Lower lobe of right lung (tissue), 2 donors: ENCODE measurements at regions not wholly inside any gene's neighbourhood (a gene's known extent, or its start where the extent isn't known, plus 50 kb on each side); places are given as distances from the start of the nearest gene placed in this dataset.

Experiments
- ATAC-seq, 2 donors: fragments of 200-7000 bp; cut with Tn5 transposase; one replicate each; pipeline ENCODE4 v1.9.1; 2020 to 2022; ENCODE audit warnings: mild to moderate bottlenecking in 2 of 2, moderate library complexity in 2 of 2
- DNase-seq: peaks from one replicate; pipeline ENCODE4 v3.0.0-alpha.2; 2020
- H3K27ac ChIP-seq: fragments of 200-600 bp; one replicate; pipeline ENCODE4 v1.8.0; 2022
- H3K27me3 ChIP-seq: fragments of 200-600 bp; one replicate; pipeline ENCODE4 v1.8.0; 2022; ENCODE audit warnings: low read depth
- H3K36me3 ChIP-seq: fragments of 200-600 bp; one replicate; pipeline ENCODE4 v1.8.0; 2022; ENCODE audit warnings: mild to moderate bottlenecking
- H3K4me1 ChIP-seq: fragments of 200-600 bp; one replicate; pipeline ENCODE4 v1.8.0; 2022
- H3K4me3 ChIP-seq: fragments of 200-600 bp; one replicate; pipeline ENCODE4 v1.8.0; 2022; ENCODE audit warnings: mild to moderate bottlenecking
- H3K9me3 ChIP-seq: fragments of 200-600 bp; one replicate; pipeline ENCODE4 v1.8.0; 2022
- CTCF ChIP-seq: fragments of 200-600 bp; IDR thresholded peaks from one replicate; pipeline ENCODE4 v1.8.0; 2022; ENCODE audit warnings: antibody characterized with exemption, mild to moderate bottlenecking
- intact Hi-C: fragments of 100-400 bp; cut with DNase I; formaldehyde crosslinking; loops from one replicate; pipeline ENCODE4 v1.11.0; 2022
- donor health status: DM: no; HTN: yes; CAD: no; lungs with severe emphysema.

DNA sequence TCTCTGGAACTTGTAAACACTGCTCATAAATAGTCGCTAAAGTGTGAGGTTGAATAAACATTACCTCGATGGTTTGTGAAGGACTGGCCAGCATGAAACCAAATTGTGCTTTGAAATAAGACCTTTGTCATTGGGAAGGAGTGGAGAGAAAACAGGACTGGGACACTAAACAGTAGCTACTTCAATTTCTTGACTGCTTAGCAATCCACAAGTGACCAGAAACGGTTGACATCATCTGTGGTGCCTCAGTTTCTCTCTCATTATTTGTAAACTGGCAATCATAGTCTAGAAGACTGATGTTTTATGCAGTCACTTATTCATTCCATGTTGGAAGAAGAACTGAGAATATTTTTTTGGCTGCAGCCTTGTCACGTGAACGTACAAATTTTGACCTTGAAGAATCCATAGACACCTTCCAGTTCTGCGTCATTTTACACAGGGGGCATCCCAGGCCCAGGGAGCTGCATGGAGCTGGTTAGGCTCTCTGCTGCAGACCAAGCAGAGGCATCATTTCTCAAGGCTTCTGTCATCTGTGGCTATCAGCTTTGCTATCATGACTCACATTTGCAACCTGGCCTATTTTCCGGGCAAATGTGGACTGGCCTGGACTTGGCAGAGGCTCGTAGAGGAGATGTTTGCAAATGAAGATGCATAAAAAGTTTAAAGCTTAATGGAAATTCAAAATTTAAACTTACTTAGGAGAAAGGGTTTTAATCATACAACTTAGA is 391.8 kb downstream of the FGF9 start:
- ATAC-seq = no peak
- intact Hi-C loops = no loop called here
- Histone ChIP-seq H3K4me1 (peaks cover 5% of the 10 kb centered on the region), H3K27me3 (no peaks in the 10 kb centered on the region), H3K9me3 (no peaks in the 10 kb centered on the region), H3K27ac (peak overlapping the region; percentile 64), H3K36me3 (no peaks in the 10 kb centered on the region), H3K4me3 (no peak overlapping the region)
- no peak for TF ChIP-seq CTCF
- no peak for DNase-seq

GRCh38 chr13:22063416-22064124 is 392.7 kb downstream of the FGF9 start:
- no peaks in the 10 kb centered on the region for H3K27me3 ChIP-seq
- H3K27ac ChIP-seq = no peak overlapping the region
- no peaks in the 10 kb centered on the region for H3K9me3 ChIP-seq
- no peak overlapping the region for H3K4me3 ChIP-seq
- ATAC-seq (no peak), DNase-seq (no peak)
- no peaks in the 10 kb centered on the region for H3K36me3 ChIP-seq
- no peak for TF ChIP-seq CTCF
- H3K4me1 ChIP-seq = peaks cover 5% of the 10 kb centered on the region
- intact Hi-C loops = no loop called here

- DNase-seq (no peak), ATAC-seq (no peak)
- H3K4me1 ChIP-seq = peaks cover 5% of the 10 kb centered on the region
- H3K9me3 ChIP-seq = no peaks in the 10 kb centered on the region
- H3K36me3 ChIP-seq = no peaks in the 10 kb centered on the region
- TF ChIP-seq CTCF = no peak
- intact Hi-C loops = no loop called here
- H3K27ac ChIP-seq = no peak overlapping the region
- H3K27me3 ChIP-seq = no peaks in the 10 kb centered on the region
- H3K4me3 ChIP-seq = no peak overlapping the region
Observed at GRCh38 chr13:22064854-22065620, 394.2 kb downstream of the FGF9 start.

DNA sequence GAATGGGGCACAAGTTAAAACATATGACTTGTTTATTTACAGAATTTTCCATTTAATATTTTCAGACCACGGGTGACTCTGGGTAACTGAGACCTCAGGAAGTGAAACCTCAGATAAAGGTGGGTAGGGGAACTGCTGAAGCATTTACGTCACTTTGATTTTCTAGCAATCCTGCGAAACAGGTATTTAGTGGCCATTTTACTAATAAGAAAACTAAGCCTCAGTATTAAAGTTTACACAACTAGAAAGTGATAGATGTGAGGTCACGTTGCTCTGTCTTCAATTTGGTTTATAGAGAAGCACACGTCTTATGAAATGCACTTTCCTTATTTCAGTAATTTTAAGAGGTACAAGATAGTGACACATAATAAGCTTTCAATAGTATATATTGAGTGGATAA is 402.8 kb downstream of the FGF9 start:
- Histone ChIP-seq H3K4me1 (no peaks in the 10 kb centered on the region), H3K4me3 (no peak overlapping the region), H3K36me3 (no peaks in the 10 kb centered on the region), H3K27ac (no peak overlapping the region), H3K27me3 (no peaks in the 10 kb centered on the region), H3K9me3 (no peaks in the 10 kb centered on the region)
- intact Hi-C loops = no loop called here
- ATAC-seq (no peak), DNase-seq (no peak)
- no peak for TF ChIP-seq CTCF

DNA sequence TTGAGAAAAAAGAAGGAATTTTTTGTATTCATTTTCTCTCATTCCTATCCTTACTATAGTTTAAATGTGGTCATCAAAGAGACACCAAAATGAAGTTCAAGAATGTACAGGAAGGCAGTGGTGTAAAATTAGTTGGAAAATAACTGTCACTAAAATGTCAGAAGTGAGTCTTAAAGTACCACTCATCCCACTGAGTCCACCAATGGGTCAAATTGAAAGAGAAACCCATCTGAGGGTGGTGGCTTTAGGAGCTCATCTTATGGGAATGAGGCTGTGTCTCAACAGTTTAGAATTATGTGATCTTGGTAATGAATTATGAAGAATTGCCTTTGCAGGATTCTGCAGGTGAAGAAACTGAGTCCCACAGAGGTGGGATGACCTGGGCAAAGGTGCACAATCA is 403.5 kb downstream of the FGF9 start:
- H3K36me3 ChIP-seq = no peaks in the 10 kb centered on the region
- ATAC-seq = no peak
- no peaks in the 10 kb centered on the region for H3K27me3 ChIP-seq
- H3K27ac ChIP-seq = no peak overlapping the region
- no peaks in the 10 kb centered on the region for H3K9me3 ChIP-seq
- no peak for TF ChIP-seq CTCF
- no peak overlapping the region for H3K4me3 ChIP-seq
- H3K4me1 ChIP-seq = no peaks in the 10 kb centered on the region
- intact Hi-C loops = no loop called here
- DNase-seq = no peak
